ENCODE measurements at regions not wholly inside any gene's neighbourhood (a gene's known extent, or its start where the extent isn't known, plus 50 kb on each side); places are given as distances from the start of the nearest gene placed in this dataset.

- no peak overlapping the region for H3K9ac ChIP-seq
- H4K20me1 ChIP-seq (ENCODE audit: insufficient read depth) = no peaks in the 10 kb centered on the region
- in situ Hi-C loops (cut with MboI) = no loop called here
- H3K9me2 ChIP-seq (ENCODE audit: insufficient read depth) = no peaks in the 10 kb centered on the region
- no peak overlapping the region for H2AFZ ChIP-seq
- TF ChIP-seq EZH2phosphoT487 (IDR thresholded peaks at IDR 0.05; ENCODE audit: insufficient read depth, low read depth) = no peak
- TF ChIP-seq EZH2 (IDR thresholded peaks at IDR 0.05; ENCODE audit: insufficient read depth, poor library complexity, severe bottlenecking) = no peak
- H3F3A ChIP-seq (ENCODE audit: insufficient read depth) = no peaks in the 10 kb centered on the region
- no peaks in the 10 kb centered on the region for H3K79me2 ChIP-seq (ENCODE audit: insufficient read depth)
- H3K4me3 ChIP-seq = no peak overlapping the region
- no peaks in the 10 kb centered on the region for H3K9me3 ChIP-seq (ENCODE audit: low read depth)
- no peak overlapping the region for H3K4me2 ChIP-seq (ENCODE audit: unreplicated experiment)
- H3K36me3 ChIP-seq (ENCODE audit: low read depth) = no peaks in the 10 kb centered on the region
- 32 to 57% methylated on average over 8 to 10 of the region's 10 CpGs for WGBS, 2 experiments (ENCODE audit: low coverage in 1 of 2, low lambda C conversion rate in 2 of 2, missing lambda C conversion rate in 2 of 2)
- no peak overlapping the region for H3K27ac ChIP-seq
- no peaks in the 10 kb centered on the region for H3K4me1 ChIP-seq (ENCODE audit: insufficient read depth)
- DNase-seq = no peak
- H3K27me3 ChIP-seq (replicated peaks; ENCODE audit: insufficient read depth) = no peaks in the 10 kb centered on the region; the same call in 1 of the 2 replicates
These were observed 103.9 kb downstream of the RBFOX3 start for GRCh38 chr17:79506955-79507354.

- H3K9me3 ChIP-seq (ENCODE audit: low read depth) = no peaks in the 10 kb centered on the region
- in situ Hi-C loops (cut with MboI) = no loop called here
- no peak overlapping the region for H3K9ac ChIP-seq
- no peaks in the 10 kb centered on the region for H3K79me2 ChIP-seq (ENCODE audit: insufficient read depth)
- no peaks in the 10 kb centered on the region for H4K20me1 ChIP-seq (ENCODE audit: insufficient read depth)
- H3K4me3 ChIP-seq = no peak overlapping the region
- DNase-seq = no peak
- H3K9me2 ChIP-seq (ENCODE audit: insufficient read depth) = no peaks in the 10 kb centered on the region
- TF ChIP-seq EZH2 (IDR thresholded peaks at IDR 0.05; ENCODE audit: insufficient read depth, poor library complexity, severe bottlenecking) (no peak), EZH2phosphoT487 (IDR thresholded peaks at IDR 0.05; ENCODE audit: insufficient read depth, low read depth) (no peak)
- H3F3A ChIP-seq (ENCODE audit: insufficient read depth) = no peaks in the 10 kb centered on the region
- no peak overlapping the region for H3K27ac ChIP-seq
- H3K27me3 ChIP-seq (replicated peaks; ENCODE audit: insufficient read depth) = no peaks in the 10 kb centered on the region; the same call in 1 of the 2 replicates
- no peaks in the 10 kb centered on the region for H3K36me3 ChIP-seq (ENCODE audit: low read depth)
- H3K4me1 ChIP-seq (ENCODE audit: insufficient read depth) = no peaks in the 10 kb centered on the region
- no peak overlapping the region for H2AFZ ChIP-seq
- WGBS, 2 experiments (ENCODE audit: low coverage in 1 of 2, low lambda C conversion rate in 2 of 2, missing lambda C conversion rate in 2 of 2) = 71 to 73% methylated on average over 20 to 24 of the region's 24 CpGs
- H3K4me2 ChIP-seq (ENCODE audit: unreplicated experiment) = no peak overlapping the region
These were observed 104.5 kb downstream of the RBFOX3 start for GRCh38 chr17:79506150-79506870.

- Histone ChIP-seq H3K4me3 (no peak overlapping the region), H3K27ac (no peak overlapping the region), H3K27me3 (replicated peaks; ENCODE audit: insufficient read depth) (no peaks in the 10 kb centered on the region; the same call in 1 of the 2 replicates), H3K9me2 (ENCODE audit: insufficient read depth) (no peaks in the 10 kb centered on the region), H3K4me1 (ENCODE audit: insufficient read depth) (no peaks in the 10 kb centered on the region), H2AFZ (no peak overlapping the region), H4K20me1 (ENCODE audit: insufficient read depth) (no peaks in the 10 kb centered on the region), H3F3A (ENCODE audit: insufficient read depth) (no peaks in the 10 kb centered on the region), H3K36me3 (ENCODE audit: low read depth) (no peaks in the 10 kb centered on the region), H3K4me2 (ENCODE audit: unreplicated experiment) (no peak overlapping the region), H3K9me3 (ENCODE audit: low read depth) (no peaks in the 10 kb centered on the region), H3K9ac (no peak overlapping the region), H3K79me2 (ENCODE audit: insufficient read depth) (no peaks in the 10 kb centered on the region)
- no peak for DNase-seq
- TF ChIP-seq EZH2 (IDR thresholded peaks at IDR 0.05; ENCODE audit: insufficient read depth, poor library complexity, severe bottlenecking) (no peak), EZH2phosphoT487 (IDR thresholded peaks at IDR 0.05; ENCODE audit: insufficient read depth, low read depth) (no peak)
- in situ Hi-C loops (cut with MboI) = no loop called here
- 40 to 45% methylated on average over 6 to 7 of the region's 7 CpGs for WGBS, 2 experiments (ENCODE audit: low coverage in 1 of 2, low lambda C conversion rate in 2 of 2, missing lambda C conversion rate in 2 of 2)
These were observed 105.7 kb downstream of the RBFOX3 start for GRCh38 chr17:79505199-79505598.

GRCh38 chr17:79504181-79504605 lies 106.7 kb downstream of the RBFOX3 start:
- Histone ChIP-seq H3K9me3 (ENCODE audit: low read depth) (no peaks in the 10 kb centered on the region), H4K20me1 (ENCODE audit: insufficient read depth) (no peaks in the 10 kb centered on the region), H3K27ac (no peak overlapping the region), H3K36me3 (ENCODE audit: low read depth) (no peaks in the 10 kb centered on the region), H2AFZ (no peak overlapping the region), H3F3A (ENCODE audit: insufficient read depth) (no peaks in the 10 kb centered on the region), H3K27me3 (replicated peaks; ENCODE audit: insufficient read depth) (no peaks in the 10 kb centered on the region; the same call in 1 of the 2 replicates), H3K79me2 (ENCODE audit: insufficient read depth) (no peaks in the 10 kb centered on the region), H3K4me1 (ENCODE audit: insufficient read depth) (no peaks in the 10 kb centered on the region), H3K4me3 (no peak overlapping the region), H3K9me2 (ENCODE audit: insufficient read depth) (no peaks in the 10 kb centered on the region), H3K9ac (no peak overlapping the region), H3K4me2 (ENCODE audit: unreplicated experiment) (no peak overlapping the region)
- DNase-seq = no peak
- 45 to 46% methylated on average over 13 of the region's 13 CpGs for WGBS, 2 experiments (ENCODE audit: low coverage in 1 of 2, low lambda C conversion rate in 2 of 2, missing lambda C conversion rate in 2 of 2)
- TF ChIP-seq EZH2 (IDR thresholded peaks at IDR 0.05; ENCODE audit: insufficient read depth, poor library complexity, severe bottlenecking) (no peak), EZH2phosphoT487 (IDR thresholded peaks at IDR 0.05; ENCODE audit: insufficient read depth, low read depth) (no peak)
- in situ Hi-C loops (cut with MboI) = no loop called here

All from GM23248 (cell line).